Osteocyte (in vitro differentiated cells): ENCODE measurements at regions not wholly inside any gene's neighbourhood (a gene's known extent, or its start where the extent isn't known, plus 50 kb on each side); places are given as distances from the start of the nearest gene placed in this dataset.

ENCODE experiments used
- DNase-seq: peaks from one replicate; pipeline ENCODE4 v3.0.0; 2021; ENCODE audit warnings: mixed read lengths; ENCODE audit not compliant: unreplicated experiment; ENCODE audit errors: extremely low spot score
- H3K27ac Mint-ChIP-seq: one replicate; pipeline ENCODE4 v1.8.0; 2021; ENCODE audit warnings: mild to moderate bottlenecking, mixed read lengths; ENCODE audit not compliant: unreplicated experiment
- H3K27me3 Mint-ChIP-seq: one replicate; pipeline ENCODE4 v1.8.0; 2021; ENCODE audit warnings: mixed read lengths; ENCODE audit not compliant: unreplicated experiment
- H3K36me3 Mint-ChIP-seq: one replicate; pipeline ENCODE4 v1.8.0; 2021; ENCODE audit warnings: mixed read lengths; ENCODE audit not compliant: unreplicated experiment
- H3K4me1 Mint-ChIP-seq: one replicate; pipeline ENCODE4 v1.8.0; 2021; ENCODE audit warnings: mixed read lengths; ENCODE audit not compliant: unreplicated experiment
- H3K4me3 Mint-ChIP-seq: one replicate; pipeline ENCODE4 v1.8.0; 2021; ENCODE audit warnings: mild to moderate bottlenecking, moderate library complexity, mixed read lengths; ENCODE audit not compliant: unreplicated experiment
- H3K9me3 Mint-ChIP-seq: one replicate; pipeline ENCODE4 v1.8.0; 2021; ENCODE audit warnings: mixed read lengths; ENCODE audit not compliant: unreplicated experiment
- CTCF ChIP-seq: fragments of 200-600 bp; sonication (generic); IDR thresholded peaks from 2 replicates; pipeline ENCODE4 v1.5.0; 2021; ENCODE audit warnings: antibody characterized with exemption, mild to moderate bottlenecking, moderate library complexity

GRCh38 chr20:48224533-48225050, 439.3 kb upstream of the SULF2 start:
- no peaks in the 10 kb centered on the region for H3K9me3 Mint-ChIP-seq
- H3K4me1 Mint-ChIP-seq, result no peaks in the 10 kb centered on the region
- no peak for TF ChIP-seq CTCF
- H3K27me3 Mint-ChIP-seq, result peaks cover 27% of the 10 kb centered on the region
- DNase-seq, result no peak
- no peaks in the 10 kb centered on the region for H3K36me3 Mint-ChIP-seq
- H3K27ac Mint-ChIP-seq, result no peak overlapping the region
- H3K4me3 Mint-ChIP-seq, result no peak overlapping the region

GRCh38 chr20:48223715-48224114, 438.4 kb upstream of the SULF2 start:
- no peak for TF ChIP-seq CTCF
- H3K36me3 Mint-ChIP-seq, result no peaks in the 10 kb centered on the region
- H3K4me3 Mint-ChIP-seq, result no peak overlapping the region
- no peaks in the 10 kb centered on the region for H3K9me3 Mint-ChIP-seq
- no peak overlapping the region for H3K27ac Mint-ChIP-seq
- H3K4me1 Mint-ChIP-seq, result no peaks in the 10 kb centered on the region
- H3K27me3 Mint-ChIP-seq, result peaks cover 32% of the 10 kb centered on the region
- DNase-seq, result no peak

GRCh38 chr20:48222595-48223180, 437.4 kb upstream of the SULF2 start:
- Mint-ChIP-seq H3K27me3 (peaks cover 37% of the 10 kb centered on the region), H3K36me3 (no peaks in the 10 kb centered on the region), H3K27ac (no peak overlapping the region), H3K4me3 (no peak overlapping the region), H3K4me1 (no peaks in the 10 kb centered on the region), H3K9me3 (no peaks in the 10 kb centered on the region)
- no peak for DNase-seq
- no peak for TF ChIP-seq CTCF

DNA sequence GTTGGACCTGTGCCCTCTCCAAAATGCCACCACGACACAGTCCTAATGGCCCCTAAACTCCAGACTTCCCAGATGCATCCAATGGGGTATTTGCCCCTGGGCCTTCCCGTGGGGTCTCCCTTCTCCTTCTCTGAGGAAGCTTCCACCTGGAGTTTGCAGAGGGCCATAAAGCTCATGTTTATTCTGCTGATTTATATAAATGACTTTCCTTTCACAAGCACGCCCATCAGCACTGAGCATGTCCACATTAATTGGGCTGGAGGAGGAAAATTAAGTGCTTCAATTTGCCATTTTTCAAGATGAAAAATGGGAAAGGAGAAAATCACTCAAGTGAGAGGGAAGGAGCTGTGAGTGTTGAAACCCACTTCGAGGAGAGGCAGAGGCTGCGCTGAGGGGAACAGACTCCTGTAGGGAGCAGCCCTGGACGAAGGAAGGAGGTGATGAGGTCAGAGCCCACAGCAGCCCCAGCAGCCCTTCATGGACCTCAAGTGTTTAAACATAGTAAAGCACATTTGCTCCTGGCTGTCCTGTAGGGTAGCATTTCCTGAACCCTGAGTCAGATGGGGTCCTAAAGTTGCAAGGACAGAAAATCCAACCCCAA, 434.9 kb upstream of the SULF2 start:
- Mint-ChIP-seq H3K9me3 (no peaks in the 10 kb centered on the region), H3K27me3 (peaks cover 42% of the 10 kb centered on the region), H3K4me1 (no peaks in the 10 kb centered on the region)

More for the DNA sequence above, 434.9 kb upstream of the SULF2 start:
- no peak for DNase-seq
- Mint-ChIP-seq H3K4me3 (no peak overlapping the region), H3K36me3 (no peaks in the 10 kb centered on the region), H3K27ac (no peak overlapping the region)
- TF ChIP-seq CTCF, result no peak
